SK-N-SH (cell line): ENCODE measurements at regions not wholly inside any gene's neighbourhood (a gene's known extent, or its start where the extent isn't known, plus 50 kb on each side); places are given as distances from the start of the nearest gene placed in this dataset.

Experiments
- CTCF ChIA-PET: fragments of 300-600, 350-600 bp; formaldehyde crosslinking; extraction: SDS; loops from one replicate; lab custom pipeline; 2021; lab: Yijun Ruan, JAX
- POLR2A ChIA-PET: fragments of 350-600 bp; sonication (Branson Sonifier 250); formaldehyde crosslinking; extraction: SDS; loops from one replicate; lab custom pipeline; 2020; ENCODE audit warnings: antibody characterized with exemption, inconsistent platforms; lab: Yijun Ruan, JAX
- DNase-seq: peaks from one replicate; pipeline ENCODE4 v3.0.0; 2012
- H2AFZ ChIP-seq: fragments of 200-600 bp; sonication (generic); 2 replicates; pipeline ENCODE4 v1.8.1; 2016; ENCODE audit warnings: antibody characterized with exemption, mild to moderate bottlenecking, low read depth
- H3F3A ChIP-seq: fragments of 200-600 bp; sonication (generic); replicated peaks from 2 replicates; pipeline ENCODE3; 2016; ENCODE audit warnings: antibody characterized with exemption, mild to moderate bottlenecking; ENCODE audit not compliant: insufficient read depth
- H3K27ac ChIP-seq, 2 experiments: fragments of 200-500 bp in 1 of 2; fragments of 200-600 bp in 1 of 2; sonication (Bioruptor generic) in 1 of 2; sonication (generic), shearing (Covaris generic) in 1 of 2; 2 replicates each; pipeline versions ENCODE4 v1.5.1 to v1.6.1; 2014 to 2016; ENCODE audit warnings: low read depth in 2 of 2, inconsistent platforms in 1 of 2, low read length in 1 of 2, mild to moderate bottlenecking in 1 of 2, mixed read lengths in 1 of 2
- H3K27me3 ChIP-seq: fragments of 200-600 bp; sonication (generic), shearing (Covaris generic); 2 replicates; pipeline ENCODE4 v1.6.1; 2016; ENCODE audit warnings: mixed run types; ENCODE audit not compliant: insufficient read depth
- H3K36me3 ChIP-seq, 2 experiments: fragments of 200-500 bp in 1 of 2; fragments of 200-600 bp in 1 of 2; sonication (Bioruptor generic) in 1 of 2; sonication (generic) in 1 of 2; replicated peaks in 1 of 2; 2 replicates each; pipeline versions ENCODE3 to v1.5.1; 2014 to 2016; ENCODE audit warnings: low read length in 1 of 2, mild to moderate bottlenecking in 1 of 2; ENCODE audit not compliant: insufficient read depth in 2 of 2, control insufficient read depth in 1 of 2
- H3K4me1 ChIP-seq, 2 experiments: fragments of 200-500 bp in 1 of 2; fragments of 200-600 bp in 1 of 2; sonication (Bioruptor generic) in 1 of 2; sonication (generic), shearing (Covaris generic) in 1 of 2; 2 replicates each; pipeline versions ENCODE4 v1.5.1 to v1.6.1; 2014 to 2016; ENCODE audit warnings: low read depth in 1 of 2, low read length in 1 of 2, mixed run types in 1 of 2; ENCODE audit not compliant: insufficient read depth in 2 of 2, control insufficient read depth in 1 of 2
- H3K4me2 ChIP-seq: fragments of 200-600 bp; sonication (generic), shearing (Covaris generic); 2 replicates; pipeline ENCODE4 v1.6.1; 2017; ENCODE audit warnings: mixed run types
- H3K4me3 ChIP-seq, 2 experiments: fragments of 200-500 bp in 1 of 2; fragments of 200-600 bp in 1 of 2; sonication (Bioruptor generic) in 1 of 2; sonication (generic), shearing (Covaris generic) in 1 of 2; 2 replicates each; pipeline versions ENCODE4 v1.5.1 to v1.8.1; 2014 to 2016; ENCODE audit warnings: low read depth in 2 of 2, inconsistent platforms in 1 of 2, low read length in 1 of 2, mild to moderate bottlenecking in 1 of 2, mixed read lengths in 1 of 2, moderate library complexity in 1 of 2
- H3K79me2 ChIP-seq: fragments of 200-600 bp; sonication (generic); 2 replicates; pipeline ENCODE4 v1.8.1; 2017; ENCODE audit warnings: mild to moderate bottlenecking; ENCODE audit not compliant: insufficient read depth
- H3K9ac ChIP-seq: fragments of 200-600 bp; sonication (generic); 2 replicates; pipeline ENCODE4 v1.6.1; 2017; ENCODE audit warnings: mixed run types
- H3K9me2 ChIP-seq: fragments of 200-600 bp; sonication (generic); 2 replicates; pipeline ENCODE4 v1.6.1; 2017; ENCODE audit warnings: mixed run types
- H3K9me3 ChIP-seq: fragments of 200-600 bp; sonication (generic); 2 replicates; pipeline ENCODE4 v1.6.1; 2017; ENCODE audit warnings: mixed run types, mild to moderate bottlenecking, moderate library complexity
- H4K20me1 ChIP-seq: fragments of 200-600 bp; sonication (generic); 2 replicates; pipeline ENCODE4 v1.6.1; 2017; ENCODE audit warnings: mild to moderate bottlenecking, mixed run types; ENCODE audit not compliant: insufficient read depth
- CHD2 ChIP-seq: fragments of 150-350 bp; IDR thresholded peaks from 2 replicates; pipeline ENCODE4 v1.6.1; 2018; ENCODE audit warnings: low read length; ENCODE audit not compliant: partially characterized antibody
- ELF1 ChIP-seq: IDR thresholded peaks from 2 replicates; pipeline ENCODE4 v1.4.0; 2012
- FOSL2 ChIP-seq: IDR thresholded peaks from 2 replicates; pipeline ENCODE4 v1.4.0; 2012; ENCODE audit warnings: low read depth, mild to moderate bottlenecking, moderate library complexity, borderline replicate concordance
- MEF2A ChIP-seq: IDR thresholded peaks from 2 replicates; pipeline ENCODE4 v1.4.0; 2012; ENCODE audit warnings: low read depth, borderline replicate concordance
- POLR2AphosphoS5 ChIP-seq: IDR thresholded peaks from 2 replicates; pipeline ENCODE4 v1.6.1; 2012; ENCODE audit warnings: low read depth, low read length
- RAD21 ChIP-seq: IDR thresholded peaks from 2 replicates; pipeline ENCODE4 v1.6.1; 2012; ENCODE audit warnings: mild to moderate bottlenecking, low read length
- RFX5 ChIP-seq: IDR thresholded peaks from 2 replicates; pipeline ENCODE4 v1.6.1; 2012; ENCODE audit warnings: mild to moderate bottlenecking, improper control_type of control experiment, low read length
- WGBS: methylation state at CpG from one replicate; pipeline ENCODE4 v1.1.6; 2017; ENCODE audit warnings: low lambda C conversion rate; 5-methylcytosine and 5-hydroxymethylcytosine counted together
- TF ChIP-seq, protein P1 (sequence below): IDR thresholded peaks from 2 replicates; pipeline ENCODE4 v1.6.1; 2012; ENCODE audit warnings: mild to moderate bottlenecking, low read depth, low read length, moderate library complexity
- TF ChIP-seq, protein P2 (sequence below): fragments of 200-600 bp; sonication (generic); IDR thresholded peaks from 2 replicates; pipeline ENCODE4 v1.6.1; 2017; ENCODE audit warnings: antibody characterized with exemption, mild to moderate bottlenecking, moderate library complexity
- TF ChIP-seq, protein P3 (sequence below): fragments of 150-350 bp; IDR thresholded peaks from 2 replicates; pipeline ENCODE4 v1.6.1; 2016; ENCODE audit warnings: mild to moderate bottlenecking, low read depth, low read length

DNA sequence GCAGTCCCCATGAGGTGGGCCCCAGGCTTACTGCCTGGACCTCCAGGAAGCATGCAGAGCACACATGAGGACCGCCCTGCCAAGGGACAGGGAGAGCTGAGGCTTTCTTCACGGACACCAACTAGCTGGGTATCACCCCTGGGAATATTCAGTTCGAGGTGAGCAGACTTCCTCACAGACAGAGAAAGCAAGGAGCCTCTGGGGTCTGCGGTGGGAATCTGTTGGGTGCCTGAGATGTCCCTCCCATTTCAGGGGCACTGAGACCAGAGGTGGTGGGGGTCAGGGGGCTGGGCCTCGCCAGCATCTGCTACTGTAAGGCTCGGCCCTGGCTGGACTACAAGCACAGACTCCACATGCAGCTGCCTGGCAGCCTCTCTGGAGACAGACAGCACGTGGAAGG is 74.3 kb upstream of the SYNDIG1 start:
- no peaks in the 10 kb centered on the region for H3K9me2 ChIP-seq
- no peak overlapping the region for H3K27ac ChIP-seq
- H2AFZ ChIP-seq = no peak overlapping the region
- H3K4me1 ChIP-seq = no peaks in the 10 kb centered on the region
- no peak for DNase-seq
- CTCF ChIA-PET = interaction anchor here (1.2 kb wide), 1 partner anchor 52 kb away, joined by 3 read pairs; no protein-coding TSS in a partner anchor
- no peaks in the 10 kb centered on the region for H3F3A ChIP-seq
- no peaks in the 10 kb centered on the region for H3K27me3 ChIP-seq
- no peak overlapping the region for H3K4me3 ChIP-seq
- H3K9ac ChIP-seq = no peak overlapping the region
- 3% methylated on average over 6 of the region's 7 CpGs for WGBS
- no peaks in the 10 kb centered on the region for H3K9me3 ChIP-seq
- H3K4me2 ChIP-seq = no peak overlapping the region
- no peaks in the 10 kb centered on the region for H3K79me2 ChIP-seq
- POLR2A ChIA-PET = no interaction called here
- H3K36me3 ChIP-seq = no peaks in the 10 kb centered on the region
- TF ChIP-seq, protein P1, sequence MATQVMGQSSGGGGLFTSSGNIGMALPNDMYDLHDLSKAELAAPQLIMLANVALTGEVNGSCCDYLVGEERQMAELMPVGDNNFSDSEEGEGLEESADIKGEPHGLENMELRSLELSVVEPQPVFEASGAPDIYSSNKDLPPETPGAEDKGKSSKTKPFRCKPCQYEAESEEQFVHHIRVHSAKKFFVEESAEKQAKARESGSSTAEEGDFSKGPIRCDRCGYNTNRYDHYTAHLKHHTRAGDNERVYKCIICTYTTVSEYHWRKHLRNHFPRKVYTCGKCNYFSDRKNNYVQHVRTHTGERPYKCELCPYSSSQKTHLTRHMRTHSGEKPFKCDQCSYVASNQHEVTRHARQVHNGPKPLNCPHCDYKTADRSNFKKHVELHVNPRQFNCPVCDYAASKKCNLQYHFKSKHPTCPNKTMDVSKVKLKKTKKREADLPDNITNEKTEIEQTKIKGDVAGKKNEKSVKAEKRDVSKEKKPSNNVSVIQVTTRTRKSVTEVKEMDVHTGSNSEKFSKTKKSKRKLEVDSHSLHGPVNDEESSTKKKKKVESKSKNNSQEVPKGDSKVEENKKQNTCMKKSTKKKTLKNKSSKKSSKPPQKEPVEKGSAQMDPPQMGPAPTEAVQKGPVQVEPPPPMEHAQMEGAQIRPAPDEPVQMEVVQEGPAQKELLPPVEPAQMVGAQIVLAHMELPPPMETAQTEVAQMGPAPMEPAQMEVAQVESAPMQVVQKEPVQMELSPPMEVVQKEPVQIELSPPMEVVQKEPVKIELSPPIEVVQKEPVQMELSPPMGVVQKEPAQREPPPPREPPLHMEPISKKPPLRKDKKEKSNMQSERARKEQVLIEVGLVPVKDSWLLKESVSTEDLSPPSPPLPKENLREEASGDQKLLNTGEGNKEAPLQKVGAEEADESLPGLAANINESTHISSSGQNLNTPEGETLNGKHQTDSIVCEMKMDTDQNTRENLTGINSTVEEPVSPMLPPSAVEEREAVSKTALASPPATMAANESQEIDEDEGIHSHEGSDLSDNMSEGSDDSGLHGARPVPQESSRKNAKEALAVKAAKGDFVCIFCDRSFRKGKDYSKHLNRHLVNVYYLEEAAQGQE = no peak
- TF ChIP-seq, protein P2, sequence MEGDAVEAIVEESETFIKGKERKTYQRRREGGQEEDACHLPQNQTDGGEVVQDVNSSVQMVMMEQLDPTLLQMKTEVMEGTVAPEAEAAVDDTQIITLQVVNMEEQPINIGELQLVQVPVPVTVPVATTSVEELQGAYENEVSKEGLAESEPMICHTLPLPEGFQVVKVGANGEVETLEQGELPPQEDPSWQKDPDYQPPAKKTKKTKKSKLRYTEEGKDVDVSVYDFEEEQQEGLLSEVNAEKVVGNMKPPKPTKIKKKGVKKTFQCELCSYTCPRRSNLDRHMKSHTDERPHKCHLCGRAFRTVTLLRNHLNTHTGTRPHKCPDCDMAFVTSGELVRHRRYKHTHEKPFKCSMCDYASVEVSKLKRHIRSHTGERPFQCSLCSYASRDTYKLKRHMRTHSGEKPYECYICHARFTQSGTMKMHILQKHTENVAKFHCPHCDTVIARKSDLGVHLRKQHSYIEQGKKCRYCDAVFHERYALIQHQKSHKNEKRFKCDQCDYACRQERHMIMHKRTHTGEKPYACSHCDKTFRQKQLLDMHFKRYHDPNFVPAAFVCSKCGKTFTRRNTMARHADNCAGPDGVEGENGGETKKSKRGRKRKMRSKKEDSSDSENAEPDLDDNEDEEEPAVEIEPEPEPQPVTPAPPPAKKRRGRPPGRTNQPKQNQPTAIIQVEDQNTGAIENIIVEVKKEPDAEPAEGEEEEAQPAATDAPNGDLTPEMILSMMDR = no peak
- no peak for TF ChIP-seq POLR2AphosphoS5
- TF ChIP-seq, protein P3, sequence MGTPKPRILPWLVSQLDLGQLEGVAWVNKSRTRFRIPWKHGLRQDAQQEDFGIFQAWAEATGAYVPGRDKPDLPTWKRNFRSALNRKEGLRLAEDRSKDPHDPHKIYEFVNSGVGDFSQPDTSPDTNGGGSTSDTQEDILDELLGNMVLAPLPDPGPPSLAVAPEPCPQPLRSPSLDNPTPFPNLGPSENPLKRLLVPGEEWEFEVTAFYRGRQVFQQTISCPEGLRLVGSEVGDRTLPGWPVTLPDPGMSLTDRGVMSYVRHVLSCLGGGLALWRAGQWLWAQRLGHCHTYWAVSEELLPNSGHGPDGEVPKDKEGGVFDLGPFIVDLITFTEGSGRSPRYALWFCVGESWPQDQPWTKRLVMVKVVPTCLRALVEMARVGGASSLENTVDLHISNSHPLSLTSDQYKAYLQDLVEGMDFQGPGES = no peak
- no peak for TF ChIP-seq RFX5
- no peak for TF ChIP-seq ELF1
- TF ChIP-seq RAD21 = no peak
- TF ChIP-seq MEF2A = no peak
- no peak for TF ChIP-seq CHD2
- TF ChIP-seq FOSL2 = no peak
- H4K20me1 ChIP-seq = no peaks in the 10 kb centered on the region

DNA sequence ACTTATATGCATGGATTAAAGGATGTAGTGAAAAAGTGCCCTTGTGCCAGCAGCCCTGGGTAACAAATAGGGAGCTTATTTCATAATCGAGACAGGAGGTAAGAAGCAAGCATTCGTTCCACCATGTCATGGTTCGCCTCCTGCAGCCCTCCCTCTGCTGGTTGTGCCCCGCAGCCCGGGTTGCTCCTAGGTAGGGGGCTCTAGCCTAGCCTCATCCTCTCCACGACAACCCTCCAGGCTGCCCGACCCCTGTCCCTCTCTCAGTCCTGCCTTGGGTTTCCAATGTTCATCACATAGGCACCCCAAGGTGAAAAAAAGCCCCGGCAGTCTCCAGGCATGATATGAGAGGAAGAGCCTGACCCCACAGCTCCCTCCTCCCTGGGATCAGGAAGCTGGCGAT is 75.5 kb upstream of the SYNDIG1 start:
- DNase-seq = no peak
- Histone ChIP-seq H3K9me3 (no peaks in the 10 kb centered on the region), H3K27me3 (no peaks in the 10 kb centered on the region), H3K4me2 (no peak overlapping the region), H3K27ac (no peak overlapping the region), H3K9me2 (no peaks in the 10 kb centered on the region), H2AFZ (no peak overlapping the region), H3K4me3 (no peak overlapping the region), H3K36me3 (no peaks in the 10 kb centered on the region), H3K79me2 (no peaks in the 10 kb centered on the region), H3K9ac (no peak overlapping the region), H4K20me1 (no peaks in the 10 kb centered on the region), H3F3A (no peaks in the 10 kb centered on the region), H3K4me1 (no peaks in the 10 kb centered on the region)
- CTCF ChIA-PET = interaction anchor here (0.9 kb wide), 1 partner anchor 388 kb away, joined by 3 read pairs; no protein-coding TSS in a partner anchor
- TF ChIP-seq POLR2AphosphoS5 = no peak
- 13% methylated on average over 8 of the region's 9 CpGs for WGBS
- POLR2A ChIA-PET = no interaction called here
